ENCODE measurements at regions not wholly inside any gene's neighbourhood (a gene's known extent, or its start where the extent isn't known, plus 50 kb on each side); places are given as distances from the start of the nearest gene placed in this dataset.
"Not testable (repeated sequence)": the region's sequence is repeated elsewhere in the genome, so short reads cannot be mapped to it uniquely, and the experiment has no call there.

GRCh38 chr15:96487245-96487644 lies 156.7 kb downstream of the NR2F2 start:
- Histone ChIP-seq H3K9me3 (ENCODE audit: control insufficient read depth, insufficient read depth, low read depth, low read length) (no peaks in the 10 kb centered on the region), H4K20me1 (ENCODE audit: control insufficient read depth, extremely low read depth, insufficient read depth, low read length) (no peaks in the 10 kb centered on the region), H3K27me3 (ENCODE audit: control insufficient read depth, insufficient read depth, low read length) (no peaks in the 10 kb centered on the region), H3K79me2 (ENCODE audit: control insufficient read depth, insufficient read depth, low read length) (no peaks in the 10 kb centered on the region), H3K4me1 (ENCODE audit: control insufficient read depth, extremely low read depth, insufficient read depth, low read length) (no peaks in the 10 kb centered on the region), H3K4me2 (ENCODE audit: extremely low read depth, insufficient read depth, low read length) (no peak overlapping the region), H3K27ac (ENCODE audit: insufficient read depth, low read length) (no peak overlapping the region), H3K4me3 (replicated peaks in 1 of 4; ENCODE audit: control extremely low read depth in 1 of 4, insufficient read depth in 1 of 4, low read depth in 3 of 4, low read length in 4 of 4) (no peak overlapping the region), H3K36me3 (ENCODE audit: control insufficient read depth, insufficient read depth, low read length) (no peaks in the 10 kb centered on the region), H3K9ac (ENCODE audit: insufficient read depth, low read length) (no peak overlapping the region), H2AFZ (ENCODE audit: low read length) (no peak overlapping the region)
- TF ChIP-seq CTCF (conservative IDR thresholded peaks at IDR 0.05 in 1 of 2, IDR thresholded peaks at IDR 0.05 in 1 of 2; ENCODE audit: low read depth in 1 of 2, low read length in 2 of 2) (no peak), EZH2 (IDR thresholded peaks at IDR 0.05; ENCODE audit: low read length, missing control alignments) (no peak)
- DNase-seq (ENCODE audit: low read depth in 2 of 2), result no peak

GRCh38 chr15:96491066-96491699 lies 160.7 kb downstream of the NR2F2 start:
- H2AFZ ChIP-seq (ENCODE audit: low read length); H3K4me1 ChIP-seq (ENCODE audit: control insufficient read depth, extremely low read depth, insufficient read depth, low read length); H3K4me3 ChIP-seq (replicated peaks in 1 of 4; ENCODE audit: control extremely low read depth in 1 of 4, insufficient read depth in 1 of 4, low read depth in 3 of 4, low read length in 4 of 4); H3K9ac ChIP-seq (ENCODE audit: insufficient read depth, low read length); H3K36me3 ChIP-seq (ENCODE audit: control insufficient read depth, insufficient read depth, low read length); H3K4me2 ChIP-seq (ENCODE audit: extremely low read depth, insufficient read depth, low read length); H3K9me3 ChIP-seq (ENCODE audit: control insufficient read depth, insufficient read depth, low read depth, low read length); H3K27ac ChIP-seq (ENCODE audit: insufficient read depth, low read length); H3K27me3 ChIP-seq (ENCODE audit: control insufficient read depth, insufficient read depth, low read length); DNase-seq (ENCODE audit: low read depth in 2 of 2); H3K79me2 ChIP-seq (ENCODE audit: control insufficient read depth, insufficient read depth, low read length); H4K20me1 ChIP-seq (ENCODE audit: control insufficient read depth, extremely low read depth, insufficient read depth, low read length): not testable (repeated sequence)

- not testable (repeated sequence) for H3K36me3 ChIP-seq (ENCODE audit: control insufficient read depth, insufficient read depth, low read length); H3K4me1 ChIP-seq (ENCODE audit: control insufficient read depth, extremely low read depth, insufficient read depth, low read length); H3K27me3 ChIP-seq (ENCODE audit: control insufficient read depth, insufficient read depth, low read length); H3K79me2 ChIP-seq (ENCODE audit: control insufficient read depth, insufficient read depth, low read length); H3K9ac ChIP-seq (ENCODE audit: insufficient read depth, low read length); H3K27ac ChIP-seq (ENCODE audit: insufficient read depth, low read length); H4K20me1 ChIP-seq (ENCODE audit: control insufficient read depth, extremely low read depth, insufficient read depth, low read length); H3K9me3 ChIP-seq (ENCODE audit: control insufficient read depth, insufficient read depth, low read depth, low read length); H3K4me2 ChIP-seq (ENCODE audit: extremely low read depth, insufficient read depth, low read length); DNase-seq (ENCODE audit: low read depth in 2 of 2); H3K4me3 ChIP-seq (replicated peaks in 1 of 4; ENCODE audit: control extremely low read depth in 1 of 4, insufficient read depth in 1 of 4, low read depth in 3 of 4, low read length in 4 of 4); H2AFZ ChIP-seq (ENCODE audit: low read length)
These were observed 161.5 kb downstream of the NR2F2 start for GRCh38 chr15:96491700-96492644.

GRCh38 chr15:96494505-96494904 lies 164.0 kb downstream of the NR2F2 start:
- no peaks in the 10 kb centered on the region for H4K20me1 ChIP-seq (ENCODE audit: control insufficient read depth, extremely low read depth, insufficient read depth, low read length)
- H3K27me3 ChIP-seq (ENCODE audit: control insufficient read depth, insufficient read depth, low read length), result no peaks in the 10 kb centered on the region

More at GRCh38 chr15:96494505-96494904, 164.0 kb downstream of the NR2F2 start:
- Histone ChIP-seq H3K9me3 (ENCODE audit: control insufficient read depth, insufficient read depth, low read depth, low read length) (no peaks in the 10 kb centered on the region), H2AFZ (ENCODE audit: low read length) (no peak overlapping the region), H3K27ac (ENCODE audit: insufficient read depth, low read length) (no peak overlapping the region), H3K4me2 (ENCODE audit: extremely low read depth, insufficient read depth, low read length) (no peak overlapping the region), H3K79me2 (ENCODE audit: control insufficient read depth, insufficient read depth, low read length) (no peaks in the 10 kb centered on the region), H3K9ac (ENCODE audit: insufficient read depth, low read length) (no peak overlapping the region), H3K36me3 (ENCODE audit: control insufficient read depth, insufficient read depth, low read length) (no peaks in the 10 kb centered on the region), H3K4me1 (ENCODE audit: control insufficient read depth, extremely low read depth, insufficient read depth, low read length) (no peaks in the 10 kb centered on the region), H3K4me3 (replicated peaks in 1 of 4; ENCODE audit: control extremely low read depth in 1 of 4, insufficient read depth in 1 of 4, low read depth in 3 of 4, low read length in 4 of 4) (no peak overlapping the region)
- no peak for TF ChIP-seq EZH2 (IDR thresholded peaks at IDR 0.05; ENCODE audit: low read length, missing control alignments)
- TF ChIP-seq CTCF (conservative IDR thresholded peaks at IDR 0.05 in 1 of 2, IDR thresholded peaks at IDR 0.05 in 1 of 2; ENCODE audit: low read depth in 1 of 2, low read length in 2 of 2), result no peak
- DNase-seq (ENCODE audit: low read depth in 2 of 2), result no peak

Data from fibroblast of lung (primary cell).